PC-3 (cell line): ENCODE measurements at regions not wholly inside any gene's neighbourhood (a gene's known extent, or its start where the extent isn't known, plus 50 kb on each side); places are given as distances from the start of the nearest gene placed in this dataset.
"Not testable (repeated sequence)": the region's sequence is repeated elsewhere in the genome, so short reads cannot be mapped to it uniquely, and the experiment has no call there.

ENCODE experiments used
- CTCF ChIP-seq: fragments of 300-600 bp; sonication (generic); conservative IDR thresholded peaks from 2 replicates; pipeline ENCODE4 v1.5.1; 2017; ENCODE audit warnings: antibody characterized with exemption, low read depth, mild to moderate bottlenecking, low read length
- EZH2 ChIP-seq: fragments of 300-600 bp; sonication (generic); IDR thresholded peaks from one replicate; pipeline ENCODE4 v1.6.1; 2017; ENCODE audit warnings: antibody characterized with exemption, mild to moderate bottlenecking, low read length; ENCODE audit not compliant: unreplicated experiment
- EZH2phosphoT487 ChIP-seq: fragments of 300-600 bp; sonication (generic); IDR thresholded peaks from 2 replicates; pipeline ENCODE4 v1.6.1; 2018; ENCODE audit warnings: mild to moderate bottlenecking, antibody characterized with exemption, low read length, borderline replicate concordance

GRCh38 chr5:62237944-62238343 lies 68.1 kb upstream of the KIF2A start:
- TF ChIP-seq EZH2, CTCF, EZH2phosphoT487: not testable (repeated sequence)
